Stomach (tissue), 4 donors: ENCODE measurements at regions not wholly inside any gene's neighbourhood (a gene's known extent, or its start where the extent isn't known, plus 50 kb on each side); places are given as distances from the start of the nearest gene placed in this dataset.

Experiments
- CTCF ChIP-seq, 7 experiments: fragments of 450-650 bp in 4 of 7; fragments of 200-600 bp in 3 of 7; sonication (generic) in 3 of 7; IDR thresholded peaks; one replicate each; pipeline ENCODE4 v1.5.1; 2016 to 2019; ENCODE audit warnings: antibody characterized with exemption in 7 of 7, control low read depth in 2 of 7, mild to moderate bottlenecking in 1 of 7
- EP300 ChIP-seq: sonication (generic); formaldehyde crosslinking; IDR thresholded peaks from one replicate; pipeline ENCODE4 v1.6.1; 2017; ENCODE audit warnings: antibody characterized with exemption
- POLR2AphosphoS5 ChIP-seq, 3 donors: sonication (generic); formaldehyde crosslinking; IDR thresholded peaks; one replicate each; pipeline ENCODE4 v1.6.1; 2016; ENCODE audit warnings: antibody characterized with exemption in 3 of 3

- TF ChIP-seq CTCF (IDR thresholded peaks at IDR 0.05) (no peak), POLR2AphosphoS5 (IDR thresholded peaks at IDR 0.05) (no peak), EP300 (no peak)
Measured at GRCh38 chr12:41881891-41882805, 262.5 kb downstream of the GXYLT1 start.
